NCI-H187 (cell line): ENCODE measurements at regions not wholly inside any gene's neighbourhood (a gene's known extent, or its start where the extent isn't known, plus 50 kb on each side); places are given as distances from the start of the nearest gene placed in this dataset.
"Not testable (repeated sequence)": the region's sequence is repeated elsewhere in the genome, so short reads cannot be mapped to it uniquely, and the experiment has no call there.

Experiments
- DNase-seq, 2 experiments: peaks; one replicate each; lab custom pipeline; 2025; lab: John Stamatoyannopoulos, UW

DNA sequence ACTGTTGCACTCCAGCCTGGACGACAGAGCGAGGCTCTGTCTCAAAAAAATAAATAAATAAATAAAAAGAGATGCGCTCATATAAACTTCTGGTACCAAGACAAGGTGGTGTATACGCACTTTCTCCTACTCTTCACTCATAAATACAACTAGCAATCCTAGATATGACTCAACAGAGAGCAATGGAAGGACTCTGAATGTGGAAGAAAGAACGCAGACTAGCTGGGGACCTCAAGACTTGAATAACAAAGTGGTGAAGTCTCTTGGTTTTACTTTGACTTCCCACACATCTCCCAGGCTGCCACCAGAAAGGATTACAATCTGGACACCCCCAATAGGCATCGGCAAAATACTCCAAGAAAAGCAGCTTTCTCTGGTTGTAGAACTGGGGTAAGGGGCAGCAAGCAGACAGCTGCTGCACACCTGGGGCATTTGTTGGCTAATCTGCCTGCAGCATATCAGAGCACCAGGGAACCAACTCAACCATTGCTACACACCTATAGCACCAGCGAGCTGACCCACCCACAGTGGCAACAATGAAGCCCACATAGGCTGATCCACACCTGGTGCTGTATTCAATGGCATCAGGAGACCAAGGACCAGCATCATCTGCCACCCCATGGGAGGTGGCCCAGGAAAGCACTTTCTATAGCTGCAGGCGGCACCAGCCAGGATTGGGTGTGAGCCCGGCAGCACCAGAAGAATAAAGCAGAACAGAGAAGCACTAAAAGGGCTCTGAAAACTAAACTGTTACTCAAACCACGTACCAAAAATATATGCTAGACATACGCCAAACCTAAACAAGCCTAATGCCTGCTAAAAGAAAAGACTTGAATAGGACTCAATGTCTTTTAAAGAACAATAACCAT is 1231.7 kb upstream of the TMEM132C start:
- DNase-seq, result no peak

GRCh38 chr12:127038152-127038551 is 1228.8 kb upstream of the TMEM132C start:
- DNase-seq, result no peak

DNA sequence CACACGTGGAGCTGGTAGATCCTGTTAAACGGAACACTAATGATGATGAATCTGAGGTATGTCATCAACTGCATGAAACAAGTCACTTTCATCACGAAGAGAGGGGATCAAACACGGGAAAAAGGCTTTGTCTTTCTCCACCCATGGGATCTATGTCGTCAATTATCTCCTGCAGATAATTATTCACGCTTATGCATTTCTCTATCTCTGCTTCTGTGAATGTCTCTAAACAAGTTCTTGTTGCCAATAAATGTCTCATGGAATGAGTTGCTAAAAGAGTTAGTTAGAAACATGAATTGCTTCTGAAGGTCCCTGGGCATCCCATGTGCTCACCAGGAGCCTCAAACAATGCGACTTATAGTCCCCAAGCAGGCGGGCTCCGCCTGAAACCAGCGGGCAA is 1228.2 kb upstream of the TMEM132C start:
- DNase-seq, result no peak

DNA sequence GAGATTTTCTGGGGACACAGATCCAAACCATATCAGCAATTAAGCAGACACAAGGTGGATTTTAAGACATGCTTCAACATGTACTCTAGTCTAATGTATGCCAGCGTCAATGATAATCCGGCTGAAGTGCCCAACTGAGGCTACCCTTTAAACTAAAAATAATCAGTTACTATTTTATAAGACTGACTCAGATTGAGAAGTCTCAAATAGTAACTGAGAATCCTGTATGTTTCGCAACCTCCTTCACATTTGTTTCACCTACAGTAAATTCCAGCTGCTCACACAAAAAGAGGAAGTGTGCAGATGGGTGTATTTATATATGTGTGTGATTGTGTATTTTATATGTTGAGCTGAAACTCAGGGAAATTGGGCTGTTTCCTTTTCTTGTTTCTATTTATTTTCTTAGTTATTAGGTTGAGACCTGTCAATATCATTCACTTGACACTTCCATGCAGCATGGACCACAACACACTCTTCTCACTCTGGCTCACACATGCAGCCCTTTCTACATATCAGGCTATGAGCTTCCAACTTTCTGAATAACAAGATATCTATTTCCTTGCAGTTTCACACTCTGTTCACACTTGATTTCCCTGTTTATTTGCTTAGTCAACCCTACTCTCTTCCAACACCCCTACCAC is 1224.9 kb upstream of the TMEM132C start:
- DNase-seq, result no peak

DNA sequence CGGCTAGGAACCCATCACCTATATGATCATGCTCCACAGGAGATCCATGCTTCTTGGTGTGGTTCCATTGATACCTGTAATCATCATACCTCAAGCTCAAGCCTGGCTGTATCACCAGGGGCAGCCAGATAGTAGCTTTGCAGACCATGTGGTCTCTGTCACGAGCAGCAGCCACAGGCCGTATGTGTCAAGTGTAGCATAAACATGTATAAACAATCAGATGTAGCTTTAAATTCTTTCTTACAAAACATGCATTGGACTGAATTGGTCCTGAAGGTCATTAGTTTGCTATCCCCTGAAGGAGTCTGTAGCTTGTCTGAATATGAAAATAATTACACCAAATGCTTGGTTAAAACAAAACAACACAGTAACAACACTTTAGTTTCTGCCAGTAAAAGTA is 1223.2 kb upstream of the TMEM132C start:
- DNase-seq, result no peak

- no peak for DNase-seq
Measured at GRCh38 chr12:127044836-127045235, 1222.1 kb upstream of the TMEM132C start.

GRCh38 chr12:127046467-127046866 is 1220.5 kb upstream of the TMEM132C start:
- no peak for DNase-seq

GRCh38 chr12:127048057-127048456 is 1218.9 kb upstream of the TMEM132C start:
- no peak for DNase-seq

DNA sequence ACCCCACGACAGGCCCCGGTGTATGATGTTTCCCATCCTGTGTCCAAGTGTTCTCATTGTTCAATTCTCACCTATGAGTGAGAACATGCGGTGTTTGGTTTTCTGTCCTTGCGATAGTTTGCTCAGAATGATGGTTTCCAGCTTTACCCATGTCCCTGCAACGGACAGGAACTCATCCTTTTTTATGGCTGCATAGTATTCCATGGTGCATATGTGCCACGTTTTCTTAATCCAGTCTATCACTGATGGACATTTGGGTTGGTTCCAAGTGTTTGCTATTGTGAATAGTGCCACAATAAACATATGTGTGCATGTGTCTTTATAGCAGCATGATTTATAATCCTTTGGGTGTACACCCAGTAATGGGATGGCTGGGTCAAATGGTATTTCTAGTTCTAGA is 1218.4 kb upstream of the TMEM132C start:
- not testable (repeated sequence) for DNase-seq

DNA sequence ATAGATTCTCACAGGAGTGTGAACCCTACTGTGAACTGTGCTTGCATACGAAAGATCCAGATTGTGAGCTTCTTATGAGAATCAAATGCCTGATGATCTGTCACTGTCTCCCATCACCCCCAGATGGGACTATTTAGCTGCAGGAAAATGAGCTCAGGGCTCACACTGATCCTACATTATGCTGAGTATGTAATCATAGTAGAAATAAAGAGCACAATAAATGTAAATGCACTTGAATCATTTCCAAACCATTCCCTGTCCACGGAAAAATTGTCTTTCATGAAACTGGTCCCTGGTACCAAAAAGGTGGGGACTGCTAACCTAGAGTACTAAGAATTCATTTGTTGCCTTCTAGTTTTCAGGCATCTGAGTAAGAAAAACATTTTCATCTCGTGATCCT is 1215.8 kb upstream of the TMEM132C start:
- DNase-seq, result no peak

DNA sequence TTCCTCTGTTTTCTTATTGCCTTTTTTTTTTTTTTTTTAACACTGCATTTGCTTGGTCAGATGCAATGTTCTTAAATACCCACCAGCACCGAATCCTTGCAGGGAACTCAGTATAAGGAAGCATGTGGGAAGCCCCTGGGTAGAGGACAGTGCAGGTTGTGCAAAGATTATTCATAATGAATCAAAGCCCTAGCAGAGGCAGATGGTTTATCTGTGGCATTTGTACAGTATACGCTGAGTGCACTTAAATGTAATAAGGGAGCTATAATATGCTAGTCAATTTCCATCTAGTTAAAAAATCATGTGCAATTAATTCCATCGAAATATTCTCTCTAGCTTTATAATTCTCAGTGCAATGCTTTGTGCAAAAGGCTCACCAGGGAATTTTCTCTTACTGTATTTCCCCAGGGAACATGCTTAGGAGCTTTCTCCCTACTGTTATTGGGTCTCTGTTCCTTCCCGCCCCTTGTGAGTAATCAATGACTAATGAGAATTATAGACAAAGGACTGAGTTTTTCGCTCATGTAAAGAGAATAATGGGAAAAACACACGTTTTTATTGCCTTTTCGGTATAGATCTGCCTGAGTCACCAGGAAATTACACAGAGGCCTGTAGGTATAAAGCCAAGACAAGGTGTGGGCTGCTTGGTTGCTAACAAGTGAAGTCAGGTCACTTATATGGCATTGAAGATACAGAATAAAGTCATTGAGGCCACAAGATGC is 1214.3 kb upstream of the TMEM132C start:
- DNase-seq, result no peak

DNA sequence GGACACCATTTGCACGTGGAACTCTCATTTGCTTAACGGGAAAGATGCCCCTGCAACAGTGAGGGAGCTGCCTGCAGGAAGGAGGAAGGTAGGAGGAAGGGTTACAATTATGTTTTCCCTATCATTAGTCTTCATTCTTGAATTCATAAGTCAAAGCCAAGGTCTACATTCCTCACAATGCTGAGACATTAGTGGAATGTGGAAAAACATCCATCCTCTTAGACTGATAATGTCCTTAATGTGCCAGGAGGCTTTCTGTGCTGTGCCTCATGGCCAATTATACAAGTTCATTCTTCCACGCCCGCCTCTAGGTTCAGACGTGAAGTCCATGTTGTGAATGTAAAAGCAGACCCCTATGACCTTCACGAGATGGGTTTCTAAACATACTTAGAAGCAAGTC is 1212.4 kb upstream of the TMEM132C start:
- no peak for DNase-seq

- peak; percentile 61 to 64 for DNase-seq
Measured at GRCh38 chr12:127060310-127060847, 1206.6 kb upstream of the TMEM132C start.

DNA sequence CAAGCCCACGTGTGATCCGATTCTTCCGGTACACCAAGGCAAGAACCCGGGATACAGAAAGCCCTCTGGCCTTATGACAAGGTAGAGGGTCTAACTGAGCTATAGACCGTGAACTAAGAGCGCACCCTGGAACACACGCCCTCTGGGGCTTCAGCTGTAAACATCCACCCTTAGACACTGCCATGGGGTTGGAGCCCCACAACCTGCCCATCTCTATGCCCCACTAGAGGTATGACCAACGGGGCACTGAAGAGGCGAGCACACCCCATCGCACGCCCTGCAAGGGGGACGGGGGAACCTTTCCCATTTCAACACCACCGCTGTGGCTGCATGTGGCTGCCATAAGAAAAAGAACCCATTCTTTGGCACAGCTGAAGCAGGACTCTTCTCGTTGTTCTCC is 1206.0 kb upstream of the TMEM132C start:
- DNase-seq, result no peak

GRCh38 chr12:127063339-127064072 is 1203.5 kb upstream of the TMEM132C start:
- peak; percentile 30 to 53 for DNase-seq

DNA sequence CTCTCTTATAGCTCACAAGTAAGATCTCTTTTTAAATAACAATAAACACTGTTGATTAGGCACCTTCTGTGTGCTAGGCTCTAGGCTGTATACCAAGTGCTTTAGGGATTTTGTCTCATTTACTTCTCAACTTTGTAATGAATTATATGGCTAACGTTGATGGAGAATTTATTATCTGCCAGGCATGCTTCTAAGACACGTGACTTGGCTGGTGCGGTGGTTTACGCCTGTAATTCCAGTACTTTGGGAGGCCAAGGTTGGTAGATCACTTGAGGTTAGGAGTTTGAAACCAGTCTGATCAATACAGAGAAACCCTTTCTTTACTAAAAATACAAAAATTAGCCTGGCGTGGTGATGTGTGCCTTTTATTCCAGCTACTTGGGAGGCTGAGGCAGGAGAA is 1202.8 kb upstream of the TMEM132C start:
- no peak for DNase-seq

DNA sequence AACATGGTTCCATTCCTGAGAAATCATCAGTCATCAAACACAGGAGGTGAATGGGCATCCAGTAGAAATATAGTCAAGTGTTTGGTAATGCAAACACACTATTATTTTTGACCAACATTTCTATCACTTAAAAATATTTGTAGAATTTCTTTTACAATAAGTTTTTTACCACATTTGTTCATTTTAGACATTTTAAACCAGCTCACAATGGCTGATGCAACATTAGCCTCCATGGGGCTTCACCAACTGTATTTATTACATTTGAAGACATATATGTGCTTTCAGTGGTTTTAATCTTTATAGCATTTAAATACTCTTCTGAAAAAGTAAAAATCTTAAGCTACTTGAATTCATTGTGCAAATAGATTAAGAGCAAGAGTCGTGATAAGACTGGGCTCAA is 1201.4 kb upstream of the TMEM132C start:
- no peak for DNase-seq

DNA sequence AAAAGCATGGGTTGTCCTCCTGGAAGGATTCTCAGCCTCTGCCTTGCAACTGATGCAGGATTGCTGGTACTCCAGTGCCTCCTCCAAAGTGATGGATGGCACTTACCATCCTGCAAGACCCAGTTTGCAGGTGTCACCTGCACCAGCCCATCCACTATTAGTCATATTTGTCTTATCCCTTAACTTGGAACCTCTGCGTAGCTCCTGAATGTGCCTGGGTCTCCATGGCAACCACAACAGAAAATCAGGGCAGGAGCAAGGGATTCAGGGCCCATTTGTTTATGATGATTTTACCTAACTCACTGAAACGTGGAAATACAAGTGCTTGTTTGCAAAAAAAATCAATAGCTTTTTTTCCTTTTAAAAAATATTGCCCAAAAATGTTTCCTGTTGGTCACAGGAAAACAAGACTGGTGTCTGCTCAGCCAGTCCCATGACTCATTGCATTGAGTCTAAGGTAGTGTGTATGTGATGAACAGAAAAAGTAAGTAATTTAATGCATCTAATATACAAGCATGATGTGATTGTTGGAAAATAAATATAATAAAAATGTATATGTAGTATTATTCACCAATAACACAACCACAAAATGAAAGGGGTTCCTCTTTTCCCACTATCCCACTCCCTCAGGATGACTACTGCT is 1196.3 kb upstream of the TMEM132C start:
- DNase-seq, result peak in 1 of 2 experiments; percentile 42

- DNase-seq, result no peak
Measured at GRCh38 chr12:127074161-127074560, 1192.8 kb upstream of the TMEM132C start.

DNA sequence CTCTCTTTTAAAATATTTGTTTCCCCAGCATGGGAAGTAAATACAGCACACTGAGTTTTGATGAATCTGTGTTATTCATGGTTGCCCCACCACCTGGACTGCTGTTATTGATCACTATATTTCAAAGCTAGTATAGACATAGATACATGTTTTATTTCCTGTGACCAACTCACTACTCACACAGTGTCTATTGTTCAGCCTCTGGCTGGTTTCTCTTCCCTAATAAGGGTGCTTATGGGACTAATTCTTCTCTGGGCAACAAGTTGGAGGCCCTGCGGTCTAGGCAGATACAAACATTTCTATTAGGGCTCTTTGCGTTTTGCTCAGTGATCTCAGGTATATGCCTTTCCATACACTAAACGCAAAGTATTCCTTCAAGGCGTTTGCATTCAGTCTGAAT is 1191.0 kb upstream of the TMEM132C start:
- no peak for DNase-seq

GRCh38 chr12:127077262-127078045 is 1189.5 kb upstream of the TMEM132C start:
- DNase-seq, result no peak
